ENCODE measurements at regions not wholly inside any gene's neighbourhood (a gene's known extent, or its start where the extent isn't known, plus 50 kb on each side); places are given as distances from the start of the nearest gene placed in this dataset.

- no peak for TF ChIP-seq CTCF (IDR thresholded peaks at IDR 0.05)
- TF ChIP-seq ZFX (IDR thresholded peaks at IDR 0.05; ENCODE audit: borderline replicate concordance) = no peak
These were observed 340.6 kb downstream of the EPHA4 start for GRCh38 chr2:221231511-221231910.

All from 22Rv1 (cell line).